ENCODE measurements at regions not wholly inside any gene's neighbourhood (a gene's known extent, or its start where the extent isn't known, plus 50 kb on each side); places are given as distances from the start of the nearest gene placed in this dataset.
A peak's percentile ranks its signal among the peaks of the same experiment; 100 is the strongest.

DNA sequence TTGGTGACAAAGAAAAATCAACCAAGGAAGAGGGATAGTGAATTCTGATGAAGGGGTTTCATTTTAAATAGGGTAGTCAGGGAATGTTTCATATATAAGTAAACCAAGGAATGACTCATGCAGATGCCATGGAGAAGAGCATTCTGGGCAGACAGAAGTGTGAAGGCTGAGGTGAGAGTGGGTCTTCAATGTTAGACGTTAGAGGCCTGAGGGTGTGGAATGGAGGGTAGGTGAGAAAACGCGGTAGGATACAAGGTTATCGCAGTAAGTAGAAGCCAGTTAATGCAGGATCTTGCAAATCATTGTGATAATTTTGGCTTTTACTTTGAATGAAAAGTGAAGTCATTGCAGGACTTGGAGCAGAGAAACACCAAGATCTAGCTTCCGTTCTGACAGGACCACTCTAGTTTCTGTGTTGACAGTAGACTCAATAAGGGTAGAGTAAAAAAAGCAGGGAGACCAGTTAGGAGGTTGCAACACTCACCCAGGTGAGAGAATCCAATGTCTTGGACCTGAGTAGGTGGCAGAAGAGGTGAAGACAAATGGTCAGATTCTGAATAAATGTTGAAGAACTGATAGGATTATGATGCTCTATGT, 225.2 kb upstream of the TMTC4 start:
- no peak overlapping the region for H3K4me3 ChIP-seq (ENCODE audit: low read length)
- DNase-seq (ENCODE audit: low read depth), result no peak
- TF ChIP-seq, protein P1, sequence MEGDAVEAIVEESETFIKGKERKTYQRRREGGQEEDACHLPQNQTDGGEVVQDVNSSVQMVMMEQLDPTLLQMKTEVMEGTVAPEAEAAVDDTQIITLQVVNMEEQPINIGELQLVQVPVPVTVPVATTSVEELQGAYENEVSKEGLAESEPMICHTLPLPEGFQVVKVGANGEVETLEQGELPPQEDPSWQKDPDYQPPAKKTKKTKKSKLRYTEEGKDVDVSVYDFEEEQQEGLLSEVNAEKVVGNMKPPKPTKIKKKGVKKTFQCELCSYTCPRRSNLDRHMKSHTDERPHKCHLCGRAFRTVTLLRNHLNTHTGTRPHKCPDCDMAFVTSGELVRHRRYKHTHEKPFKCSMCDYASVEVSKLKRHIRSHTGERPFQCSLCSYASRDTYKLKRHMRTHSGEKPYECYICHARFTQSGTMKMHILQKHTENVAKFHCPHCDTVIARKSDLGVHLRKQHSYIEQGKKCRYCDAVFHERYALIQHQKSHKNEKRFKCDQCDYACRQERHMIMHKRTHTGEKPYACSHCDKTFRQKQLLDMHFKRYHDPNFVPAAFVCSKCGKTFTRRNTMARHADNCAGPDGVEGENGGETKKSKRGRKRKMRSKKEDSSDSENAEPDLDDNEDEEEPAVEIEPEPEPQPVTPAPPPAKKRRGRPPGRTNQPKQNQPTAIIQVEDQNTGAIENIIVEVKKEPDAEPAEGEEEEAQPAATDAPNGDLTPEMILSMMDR (conservative IDR thresholded peaks at IDR 0.05; ENCODE audit: low read length), result no peak

DNA sequence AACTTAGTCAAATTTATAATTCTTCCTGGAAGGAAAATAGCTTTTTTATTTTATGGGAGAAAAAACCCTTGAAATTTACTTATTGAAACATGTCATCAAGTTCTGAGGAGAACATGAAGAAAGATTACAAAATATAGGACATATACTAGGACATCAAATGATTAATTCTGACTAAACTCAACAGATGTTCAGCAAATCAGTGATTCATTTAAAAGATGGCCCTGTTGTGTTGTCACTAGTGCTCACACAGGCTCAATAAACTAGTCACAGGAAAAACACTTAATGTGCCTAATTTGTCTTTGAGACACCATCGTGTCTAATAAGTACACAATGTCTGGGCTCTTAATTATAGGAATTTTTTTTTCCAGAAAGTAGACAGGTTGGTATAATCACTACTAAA, 223.8 kb upstream of the TMTC4 start:
- no peak for DNase-seq (ENCODE audit: low read depth)
- TF ChIP-seq, protein P1 (conservative IDR thresholded peaks at IDR 0.05; ENCODE audit: low read length), result no peak
- no peak overlapping the region for H3K4me3 ChIP-seq (ENCODE audit: low read length)

DNA sequence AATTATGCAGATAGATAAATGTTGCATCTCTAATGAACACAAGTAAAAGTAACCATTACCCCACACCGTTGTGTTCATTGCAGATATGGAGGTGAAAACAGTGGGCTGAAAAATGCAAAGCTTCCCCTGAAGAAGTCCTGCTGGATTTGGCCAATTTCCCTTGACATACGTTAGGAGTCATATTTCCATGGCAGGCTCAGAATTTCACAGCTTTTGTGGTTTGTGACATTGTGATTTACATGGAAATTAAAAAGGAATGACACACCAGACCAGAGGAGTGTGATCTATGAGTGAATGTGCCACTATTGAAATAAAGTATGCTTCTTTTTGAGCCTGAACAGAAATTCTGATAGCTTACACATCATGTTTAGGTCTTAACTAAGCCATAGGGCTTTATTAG, 221.1 kb upstream of the TMTC4 start:
- H3K4me3 ChIP-seq (ENCODE audit: low read length), result no peak overlapping the region
- DNase-seq (ENCODE audit: low read depth), result peak; percentile 61
- TF ChIP-seq, protein P1 (conservative IDR thresholded peaks at IDR 0.05; ENCODE audit: low read length), result no peak

DNA sequence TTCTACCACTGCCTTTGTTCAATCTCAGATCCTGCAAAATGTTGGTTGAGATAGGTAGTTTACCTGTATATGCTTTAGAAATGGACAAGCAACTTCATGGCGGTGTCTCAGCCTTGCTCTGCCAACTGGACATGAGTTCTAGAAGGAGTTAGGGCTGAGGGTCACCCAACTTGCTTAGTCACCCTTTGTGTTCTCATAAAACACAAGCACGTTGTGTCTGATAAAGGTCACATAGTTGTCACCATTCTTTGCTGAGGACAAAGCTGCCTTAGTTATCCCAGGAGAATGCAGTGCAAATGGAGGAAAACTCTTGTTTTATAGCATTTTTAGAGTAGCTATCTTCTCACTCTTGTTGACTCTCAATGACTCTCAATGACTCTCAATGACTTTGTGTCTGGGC, 218.4 kb upstream of the TMTC4 start:
- H3K4me3 ChIP-seq (ENCODE audit: low read length), result no peak overlapping the region
- no peak for DNase-seq (ENCODE audit: low read depth)
- TF ChIP-seq, protein P1 (conservative IDR thresholded peaks at IDR 0.05; ENCODE audit: low read length), result no peak

DNA sequence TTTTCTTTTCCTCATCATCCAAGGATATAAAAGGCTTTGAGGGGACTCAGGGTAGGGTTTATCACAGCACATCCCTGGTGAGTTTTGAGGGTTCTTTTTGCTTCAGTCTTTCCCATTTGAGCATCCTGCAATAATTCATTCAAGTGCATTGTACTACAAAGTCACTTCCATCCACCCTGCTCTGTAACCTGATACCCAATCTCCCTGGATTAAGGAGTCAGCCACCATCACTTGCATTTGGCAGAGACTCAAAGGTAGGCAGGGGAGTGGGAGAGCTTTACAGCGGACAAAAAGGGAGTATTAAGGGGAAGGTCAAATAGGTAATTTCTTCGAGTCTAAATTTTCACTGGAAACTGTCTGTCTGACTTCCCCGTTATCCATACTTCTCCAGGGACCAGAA, 216.1 kb upstream of the TMTC4 start:
- no peak overlapping the region for H3K4me3 ChIP-seq (ENCODE audit: low read length)
- no peak for DNase-seq (ENCODE audit: low read depth)
- TF ChIP-seq, protein P1 (conservative IDR thresholded peaks at IDR 0.05; ENCODE audit: low read length), result no peak

DNA sequence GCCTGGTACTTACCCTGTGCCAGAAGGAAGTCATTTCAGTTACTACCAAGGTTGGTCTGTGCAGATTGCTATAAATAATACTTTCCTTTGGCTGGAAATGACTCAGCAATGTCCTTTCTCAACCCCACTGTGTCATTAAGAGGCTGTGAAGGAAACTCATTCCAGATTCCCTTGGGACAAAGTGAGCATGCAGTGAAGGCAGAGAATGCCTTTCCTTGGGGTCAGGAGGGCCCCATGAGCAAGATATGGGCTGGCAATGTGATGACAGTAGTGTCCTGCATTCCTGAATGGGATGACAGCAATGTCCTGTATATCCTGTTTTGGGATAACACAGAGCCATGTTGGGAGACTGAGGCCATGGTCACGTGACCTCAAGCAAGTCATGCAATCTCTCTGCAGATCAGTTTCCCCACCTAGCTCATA, 213.1 kb upstream of the TMTC4 start:
- DNase-seq (ENCODE audit: low read depth), result peak; percentile 85
- no peak overlapping the region for H3K4me3 ChIP-seq (ENCODE audit: low read length)
- TF ChIP-seq, protein P1 (conservative IDR thresholded peaks at IDR 0.05; ENCODE audit: low read length), result no peak

DNA sequence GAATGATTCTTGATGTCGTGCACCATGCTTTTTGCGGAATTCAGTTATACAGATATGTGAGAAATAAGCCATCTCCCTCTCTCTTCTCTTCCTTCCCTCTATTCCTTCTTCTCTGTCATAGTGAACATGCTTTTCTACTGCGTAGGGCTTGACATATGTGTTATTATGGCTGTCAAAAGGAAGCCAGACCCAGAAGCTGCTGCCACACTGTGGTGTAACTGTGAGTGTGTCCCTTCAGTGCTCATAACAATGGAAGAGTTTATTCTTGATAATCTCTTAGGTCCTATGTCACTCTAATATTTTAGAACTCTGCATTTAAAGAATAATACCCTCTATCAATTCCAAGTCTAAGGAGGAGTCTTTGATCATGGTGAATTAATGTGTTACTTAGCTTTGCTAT, 208.9 kb upstream of the TMTC4 start:
- TF ChIP-seq, protein P1 (conservative IDR thresholded peaks at IDR 0.05; ENCODE audit: low read length), result no peak
- no peak overlapping the region for H3K4me3 ChIP-seq (ENCODE audit: low read length)
- no peak for DNase-seq (ENCODE audit: low read depth)

Data from AG10803 (cell line).